ENCODE measurements at regions not wholly inside any gene's neighbourhood (a gene's known extent, or its start where the extent isn't known, plus 50 kb on each side); places are given as distances from the start of the nearest gene placed in this dataset.

DNA sequence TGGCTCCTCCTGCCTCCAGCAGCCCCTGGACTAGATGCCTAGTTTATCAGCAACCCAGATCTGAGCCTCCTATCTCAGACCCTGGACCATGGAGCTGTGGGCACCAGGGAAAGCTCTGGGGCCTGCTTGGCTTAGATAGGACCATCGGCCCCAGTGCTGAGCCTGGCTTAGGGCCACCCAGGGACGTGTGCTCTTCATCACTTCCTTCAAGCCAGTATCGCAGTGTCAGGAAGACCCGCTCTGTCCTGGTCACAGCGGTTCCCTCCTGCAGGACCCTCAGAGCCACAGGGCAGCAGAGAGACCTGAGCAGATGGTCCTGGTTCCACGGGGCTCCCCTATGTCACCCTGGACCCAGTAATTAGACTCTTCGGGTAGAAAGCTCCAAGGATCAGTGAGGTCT is 105.7 kb upstream of the FAM20C start:
- no peak for DNase-seq (ENCODE audit: low read depth)
- H3K4me3 ChIP-seq (ENCODE audit: low read depth, low read length), result no peak overlapping the region
- in situ Hi-C loops (cut with HindIII; ENCODE audit: low sequenced_read_pairs), result no loop called here
- TF ChIP-seq, protein P1, sequence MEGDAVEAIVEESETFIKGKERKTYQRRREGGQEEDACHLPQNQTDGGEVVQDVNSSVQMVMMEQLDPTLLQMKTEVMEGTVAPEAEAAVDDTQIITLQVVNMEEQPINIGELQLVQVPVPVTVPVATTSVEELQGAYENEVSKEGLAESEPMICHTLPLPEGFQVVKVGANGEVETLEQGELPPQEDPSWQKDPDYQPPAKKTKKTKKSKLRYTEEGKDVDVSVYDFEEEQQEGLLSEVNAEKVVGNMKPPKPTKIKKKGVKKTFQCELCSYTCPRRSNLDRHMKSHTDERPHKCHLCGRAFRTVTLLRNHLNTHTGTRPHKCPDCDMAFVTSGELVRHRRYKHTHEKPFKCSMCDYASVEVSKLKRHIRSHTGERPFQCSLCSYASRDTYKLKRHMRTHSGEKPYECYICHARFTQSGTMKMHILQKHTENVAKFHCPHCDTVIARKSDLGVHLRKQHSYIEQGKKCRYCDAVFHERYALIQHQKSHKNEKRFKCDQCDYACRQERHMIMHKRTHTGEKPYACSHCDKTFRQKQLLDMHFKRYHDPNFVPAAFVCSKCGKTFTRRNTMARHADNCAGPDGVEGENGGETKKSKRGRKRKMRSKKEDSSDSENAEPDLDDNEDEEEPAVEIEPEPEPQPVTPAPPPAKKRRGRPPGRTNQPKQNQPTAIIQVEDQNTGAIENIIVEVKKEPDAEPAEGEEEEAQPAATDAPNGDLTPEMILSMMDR (IDR thresholded peaks at IDR 0.05; ENCODE audit: low read depth, low read length, missing control alignments), result no peak

DNA sequence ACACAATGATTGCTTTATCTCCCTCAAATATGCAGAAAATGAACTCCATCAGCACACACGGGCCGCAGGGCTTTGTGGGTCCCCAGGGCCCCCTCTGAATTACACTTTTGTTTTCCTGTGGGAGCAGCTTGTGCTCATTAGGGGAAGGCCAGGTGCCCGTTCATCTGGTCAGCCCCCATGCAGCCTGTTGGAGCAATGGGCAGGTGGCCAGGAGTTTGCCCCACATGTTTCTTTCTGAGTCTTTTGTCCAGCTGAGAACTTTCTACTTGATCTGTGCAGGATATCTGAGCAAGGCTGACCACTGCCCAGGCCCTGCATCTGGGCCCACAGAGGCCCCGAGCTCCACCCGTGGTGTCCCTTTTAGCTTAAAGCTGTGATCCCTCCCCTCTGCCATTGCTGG is 105.3 kb upstream of the FAM20C start:
- in situ Hi-C loops (cut with HindIII; ENCODE audit: low sequenced_read_pairs), result no loop called here
- peak; percentile 32 for DNase-seq (ENCODE audit: low read depth)
- TF ChIP-seq, protein P1 (IDR thresholded peaks at IDR 0.05; ENCODE audit: low read depth, low read length, missing control alignments), result no peak
- no peak overlapping the region for H3K4me3 ChIP-seq (ENCODE audit: low read depth, low read length)

DNA sequence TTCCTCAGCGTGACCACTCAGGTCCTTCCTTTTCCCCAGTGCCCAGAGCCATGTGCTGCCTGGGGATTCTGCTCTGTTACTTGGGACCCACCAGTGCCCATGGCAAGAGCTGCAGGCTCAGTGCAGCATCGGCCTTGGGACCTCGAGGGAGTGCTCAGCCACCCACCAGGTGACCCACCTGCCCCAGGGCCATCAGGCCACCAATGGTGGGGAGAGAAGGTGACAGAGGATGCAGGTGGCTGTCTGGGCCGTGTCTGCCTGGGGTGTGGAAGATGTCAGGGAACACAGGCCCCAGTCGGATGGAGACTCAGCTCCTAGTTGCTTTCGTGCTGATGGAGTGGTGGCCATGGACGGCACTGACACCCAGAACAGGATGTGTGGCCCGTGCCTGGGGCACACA is 104.7 kb upstream of the FAM20C start:
- in situ Hi-C loops (cut with HindIII; ENCODE audit: low sequenced_read_pairs), result no loop called here
- no peak overlapping the region for H3K4me3 ChIP-seq (ENCODE audit: low read depth, low read length)
- TF ChIP-seq, protein P1 (IDR thresholded peaks at IDR 0.05; ENCODE audit: low read depth, low read length, missing control alignments), result no peak
- DNase-seq (ENCODE audit: low read depth), result no peak

DNA sequence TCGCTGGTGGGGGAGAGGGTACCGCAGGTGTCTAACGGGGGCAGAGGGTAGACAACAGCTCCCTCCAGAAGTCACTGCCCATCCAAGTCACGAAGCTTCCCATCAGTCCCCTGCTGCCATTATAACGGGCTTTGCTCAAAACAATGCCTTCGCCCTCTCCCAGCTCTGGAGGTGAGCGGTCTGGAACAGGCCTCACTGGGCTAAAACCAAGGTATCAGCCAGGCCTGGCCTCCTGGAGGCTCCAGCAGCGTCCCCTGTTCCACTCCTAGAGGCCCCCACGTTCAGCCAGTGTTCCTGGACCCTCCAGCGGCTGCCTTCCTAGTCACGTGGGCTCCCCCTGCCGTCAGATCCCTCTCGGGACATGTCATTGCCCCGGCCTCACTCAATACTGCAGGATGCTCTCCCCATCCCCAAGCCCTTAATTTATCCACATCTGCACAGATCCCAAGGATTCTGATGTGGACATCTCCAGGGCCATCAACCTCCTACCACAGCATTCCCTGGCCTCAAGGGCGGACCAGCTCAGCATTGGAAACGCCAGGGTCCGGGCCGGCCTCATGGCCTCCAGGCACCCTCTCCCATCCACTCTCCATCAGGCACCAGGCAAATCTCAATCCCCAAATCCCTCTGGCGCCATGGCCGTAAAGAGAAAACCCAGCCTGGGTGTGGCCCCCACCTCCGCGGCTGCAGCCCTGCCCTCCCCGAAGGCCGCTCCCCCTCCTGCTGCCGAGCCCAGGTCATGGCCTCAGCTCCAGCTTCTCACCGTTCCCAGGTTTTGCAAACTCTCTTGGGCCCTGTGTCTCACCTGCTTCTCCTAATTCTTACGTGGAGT is 104.1 kb upstream of the FAM20C start:
- in situ Hi-C loops (cut with HindIII; ENCODE audit: low sequenced_read_pairs), result no loop called here
- TF ChIP-seq, protein P1 (IDR thresholded peaks at IDR 0.05; ENCODE audit: low read depth, low read length, missing control alignments), result peak; percentile 38
- no peak for DNase-seq (ENCODE audit: low read depth)
- H3K4me3 ChIP-seq (ENCODE audit: low read depth, low read length), result no peak overlapping the region

DNA sequence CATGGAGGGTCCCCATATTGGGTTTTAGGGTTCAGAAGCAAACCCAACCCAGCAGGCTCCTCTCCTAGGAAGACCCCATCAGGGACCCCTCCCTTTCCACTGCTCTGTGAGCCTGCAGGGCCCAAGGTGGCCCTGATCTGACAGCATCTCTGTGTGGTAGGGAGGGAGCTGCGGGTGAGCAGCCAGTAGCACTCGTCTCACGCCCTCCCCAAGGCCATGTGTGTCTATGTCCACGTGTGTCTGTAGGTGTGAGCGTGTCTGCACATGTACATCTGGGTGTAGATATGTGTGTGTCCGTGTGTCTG is 103.5 kb upstream of the FAM20C start:
- DNase-seq (ENCODE audit: low read depth), result no peak
- TF ChIP-seq, protein P1 (IDR thresholded peaks at IDR 0.05; ENCODE audit: low read depth, low read length, missing control alignments), result no peak
- no peak overlapping the region for H3K4me3 ChIP-seq (ENCODE audit: low read depth, low read length)
- in situ Hi-C loops (cut with HindIII; ENCODE audit: low sequenced_read_pairs), result no loop called here

DNA sequence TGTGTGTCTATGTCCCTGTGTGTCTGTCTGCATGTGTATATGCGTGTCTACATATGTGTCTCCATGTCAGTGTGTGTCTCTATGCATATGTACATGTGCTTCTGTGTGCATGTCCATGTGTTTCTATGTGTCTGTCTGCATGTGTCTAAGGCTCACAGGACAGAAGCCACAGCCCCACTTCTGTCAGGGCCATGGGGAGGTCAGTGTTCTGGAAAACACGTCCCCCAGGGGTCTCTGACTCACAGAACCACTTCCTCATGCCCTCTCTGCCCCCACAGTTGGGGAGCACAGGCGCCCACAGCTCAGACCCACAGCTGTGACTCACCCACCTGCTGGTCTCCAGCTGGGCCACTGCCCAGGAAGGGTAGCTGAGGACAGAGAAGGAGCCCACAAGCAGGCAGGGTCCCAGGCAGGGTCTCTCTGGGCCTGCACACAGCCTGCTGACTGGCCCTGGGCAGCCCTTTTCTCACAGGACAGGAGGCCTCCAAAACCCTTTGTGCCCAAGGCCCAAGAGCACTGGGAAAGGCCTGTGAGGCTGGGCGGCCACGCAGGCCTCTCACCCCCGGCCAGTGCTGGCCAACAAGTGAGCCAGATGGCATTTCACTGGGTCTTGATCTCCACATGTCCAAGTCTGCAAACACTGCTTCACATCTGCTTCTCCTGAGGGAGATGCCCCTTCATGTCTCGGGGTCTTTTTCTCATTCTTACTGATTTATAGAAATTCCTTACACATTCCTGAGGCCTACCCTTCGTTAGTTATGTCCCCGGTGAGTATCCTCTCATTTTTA is 102.9 kb upstream of the FAM20C start:
- TF ChIP-seq, protein P1 (IDR thresholded peaks at IDR 0.05; ENCODE audit: low read depth, low read length, missing control alignments), result no peak
- H3K4me3 ChIP-seq (ENCODE audit: low read depth, low read length), result no peak overlapping the region
- in situ Hi-C loops (cut with HindIII; ENCODE audit: low sequenced_read_pairs), result no loop called here

More for the DNA sequence above, 102.9 kb upstream of the FAM20C start:
- peak; percentile 85 for DNase-seq (ENCODE audit: low read depth)
